ENCODE measurements at regions not wholly inside any gene's neighbourhood (a gene's known extent, or its start where the extent isn't known, plus 50 kb on each side); places are given as distances from the start of the nearest gene placed in this dataset.
A peak's percentile ranks its signal among the peaks of the same experiment; 100 is the strongest.

- H3K27me3 ChIP-seq (ENCODE audit: control insufficient read depth in 1 of 2, insufficient read depth in 1 of 2, low read length in 2 of 2): no peaks in the 10 kb centered on the region
- H3K4me2 ChIP-seq (ENCODE audit: low read length, poor library complexity, severe bottlenecking): no peak overlapping the region
- no peak overlapping the region for H3K9ac ChIP-seq (ENCODE audit: low read length)
- H3K4me1 ChIP-seq (ENCODE audit: control insufficient read depth, insufficient read depth, low read depth, low read length): no peaks in the 10 kb centered on the region
- no peaks in the 10 kb centered on the region for H3K36me3 ChIP-seq (ENCODE audit: control insufficient read depth in 1 of 2, insufficient read depth in 2 of 2, low read depth in 1 of 2, low read length in 2 of 2)
- no peak overlapping the region for H2BK5ac ChIP-seq (ENCODE audit: low read depth, low read length, poor library complexity, severe bottlenecking)
- no peak overlapping the region for H3K27ac ChIP-seq (ENCODE audit: low read length, poor library complexity, severe bottlenecking)
- no peak overlapping the region for H3K4ac ChIP-seq (ENCODE audit: low read depth in 1 of 2, low read length in 2 of 2)
- H2AFZ ChIP-seq (ENCODE audit: low read depth, low read length): no peak overlapping the region
- H2BK15ac ChIP-seq (ENCODE audit: low read depth, poor library complexity, severe bottlenecking): no peak overlapping the region
- H2AK5ac ChIP-seq (ENCODE audit: low read length, severe bottlenecking): no peak overlapping the region
- no peak overlapping the region for H3K4me3 ChIP-seq (ENCODE audit: insufficient read depth in 1 of 2, low read depth in 1 of 2, low read length in 2 of 2)
- H3K23ac ChIP-seq (ENCODE audit: low read length in 2 of 2): no peak overlapping the region
- 27% methylated on average over 2 of the region's 3 CpGs for WGBS
- no peak overlapping the region for H3K14ac ChIP-seq (ENCODE audit: low read length in 2 of 2)
- H3K9me3 ChIP-seq (ENCODE audit: control insufficient read depth, low read length): peaks cover 3% of the 10 kb centered on the region
- no peaks in the 10 kb centered on the region for H3K79me1 ChIP-seq (replicated peaks; ENCODE audit: low read length, poor library complexity, severe bottlenecking)
- no peak for DNase-seq
- no peak overlapping the region for H2BK120ac ChIP-seq (ENCODE audit: low read depth, low read length)
- H2BK12ac ChIP-seq (ENCODE audit: low read length in 2 of 2): no peak overlapping the region
- no peak overlapping the region for H4K91ac ChIP-seq (ENCODE audit: low read length)
- no peak overlapping the region for H3K18ac ChIP-seq (ENCODE audit: low read depth in 1 of 2, low read length in 2 of 2)
- H4K8ac ChIP-seq (ENCODE audit: low read length): no peak overlapping the region
These were observed 989.2 kb upstream of the LCORL start for GRCh38 chr4:19010761-19011160.

DNA sequence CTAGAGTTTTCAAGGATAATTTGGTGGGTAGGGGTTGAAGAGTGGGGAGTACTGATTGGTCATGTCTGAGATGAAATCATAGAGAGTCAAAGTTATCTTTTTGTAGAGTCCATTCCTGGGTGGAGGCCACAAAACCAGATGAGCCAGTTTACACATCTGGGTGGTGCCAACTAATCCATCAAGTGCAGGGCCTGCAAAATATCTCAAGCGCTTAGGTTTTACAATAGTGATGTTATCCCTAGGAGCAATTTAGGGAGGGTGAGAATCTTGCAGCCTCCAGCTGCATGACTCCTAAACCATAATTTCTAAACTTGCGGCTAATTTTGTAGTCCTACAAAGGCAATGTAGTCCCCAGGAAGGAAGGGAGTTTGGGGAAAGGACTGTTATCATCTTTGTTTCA is 988.3 kb upstream of the LCORL start:
- H3K23ac ChIP-seq (ENCODE audit: low read length in 2 of 2): no peak overlapping the region
- no peak overlapping the region for H2AK5ac ChIP-seq (ENCODE audit: low read length, severe bottlenecking)
- H3K36me3 ChIP-seq (ENCODE audit: control insufficient read depth in 1 of 2, insufficient read depth in 2 of 2, low read depth in 1 of 2, low read length in 2 of 2): no peaks in the 10 kb centered on the region
- H3K18ac ChIP-seq (ENCODE audit: low read depth in 1 of 2, low read length in 2 of 2): no peak overlapping the region
- no peak overlapping the region for H2AFZ ChIP-seq (ENCODE audit: low read depth, low read length)
- no peak overlapping the region for H3K9ac ChIP-seq (ENCODE audit: low read length)
- H3K4me1 ChIP-seq (ENCODE audit: control insufficient read depth, insufficient read depth, low read depth, low read length): no peaks in the 10 kb centered on the region
- no peak overlapping the region for H2BK120ac ChIP-seq (ENCODE audit: low read depth, low read length)
- H3K27me3 ChIP-seq (ENCODE audit: control insufficient read depth in 1 of 2, insufficient read depth in 1 of 2, low read length in 2 of 2): no peaks in the 10 kb centered on the region
- DNase-seq: no peak
- no peak overlapping the region for H3K27ac ChIP-seq (ENCODE audit: low read length, poor library complexity, severe bottlenecking)
- no peak overlapping the region for H4K8ac ChIP-seq (ENCODE audit: low read length)
- H2BK5ac ChIP-seq (ENCODE audit: low read depth, low read length, poor library complexity, severe bottlenecking): no peak overlapping the region
- WGBS: 43% methylated on average over 1 of the region's 2 CpGs
- no peak overlapping the region for H3K4me3 ChIP-seq (ENCODE audit: insufficient read depth in 1 of 2, low read depth in 1 of 2, low read length in 2 of 2)
- H2BK12ac ChIP-seq (ENCODE audit: low read length in 2 of 2): no peak overlapping the region
- no peaks in the 10 kb centered on the region for H3K79me1 ChIP-seq (replicated peaks; ENCODE audit: low read length, poor library complexity, severe bottlenecking)
- H3K14ac ChIP-seq (ENCODE audit: low read length in 2 of 2): no peak overlapping the region
- no peak overlapping the region for H3K4me2 ChIP-seq (ENCODE audit: low read length, poor library complexity, severe bottlenecking)
- H2BK15ac ChIP-seq (ENCODE audit: low read depth, poor library complexity, severe bottlenecking): no peak overlapping the region
- H3K9me3 ChIP-seq (ENCODE audit: control insufficient read depth, low read length): peaks cover 3% of the 10 kb centered on the region
- no peak overlapping the region for H3K4ac ChIP-seq (ENCODE audit: low read depth in 1 of 2, low read length in 2 of 2)
- no peak overlapping the region for H4K91ac ChIP-seq (ENCODE audit: low read length)

GRCh38 chr4:19005211-19005610 is 983.7 kb upstream of the LCORL start:
- Histone ChIP-seq H3K36me3 (ENCODE audit: control insufficient read depth in 1 of 2, insufficient read depth in 2 of 2, low read depth in 1 of 2, low read length in 2 of 2) (no peaks in the 10 kb centered on the region), H3K23ac (ENCODE audit: low read length in 2 of 2) (no peak overlapping the region), H3K4me2 (ENCODE audit: low read length, poor library complexity, severe bottlenecking) (no peak overlapping the region), H2BK15ac (ENCODE audit: low read depth, poor library complexity, severe bottlenecking) (no peak overlapping the region), H3K79me1 (replicated peaks; ENCODE audit: low read length, poor library complexity, severe bottlenecking) (no peaks in the 10 kb centered on the region), H3K18ac (ENCODE audit: low read depth in 1 of 2, low read length in 2 of 2) (peak overlapping the region in 1 of 2 experiments; percentile 70), H3K4ac (ENCODE audit: low read depth in 1 of 2, low read length in 2 of 2) (no peak overlapping the region), H2BK5ac (ENCODE audit: low read depth, low read length, poor library complexity, severe bottlenecking) (no peak overlapping the region), H3K4me1 (ENCODE audit: control insufficient read depth, insufficient read depth, low read depth, low read length) (peaks cover 2% of the 10 kb centered on the region), H3K9ac (ENCODE audit: low read length) (no peak overlapping the region), H4K8ac (ENCODE audit: low read length) (no peak overlapping the region), H4K91ac (ENCODE audit: low read length) (no peak overlapping the region), H2BK120ac (ENCODE audit: low read depth, low read length) (no peak overlapping the region), H3K9me3 (ENCODE audit: control insufficient read depth, low read length) (peaks cover 3% of the 10 kb centered on the region), H3K4me3 (ENCODE audit: insufficient read depth in 1 of 2, low read depth in 1 of 2, low read length in 2 of 2) (no peak overlapping the region), H3K14ac (ENCODE audit: low read length in 2 of 2) (no peak overlapping the region), H3K27me3 (ENCODE audit: control insufficient read depth in 1 of 2, insufficient read depth in 1 of 2, low read length in 2 of 2) (no peaks in the 10 kb centered on the region), H2BK12ac (ENCODE audit: low read length in 2 of 2) (no peak overlapping the region), H3K27ac (ENCODE audit: low read length, poor library complexity, severe bottlenecking) (peak overlapping the region; percentile 79), H2AK5ac (ENCODE audit: low read length, severe bottlenecking) (no peak overlapping the region), H2AFZ (ENCODE audit: low read depth, low read length) (peak overlapping the region; percentile 27)
- DNase-seq: peak; percentile 39
- WGBS: 0% methylated on average over 1 of the region's 1 CpG

DNA sequence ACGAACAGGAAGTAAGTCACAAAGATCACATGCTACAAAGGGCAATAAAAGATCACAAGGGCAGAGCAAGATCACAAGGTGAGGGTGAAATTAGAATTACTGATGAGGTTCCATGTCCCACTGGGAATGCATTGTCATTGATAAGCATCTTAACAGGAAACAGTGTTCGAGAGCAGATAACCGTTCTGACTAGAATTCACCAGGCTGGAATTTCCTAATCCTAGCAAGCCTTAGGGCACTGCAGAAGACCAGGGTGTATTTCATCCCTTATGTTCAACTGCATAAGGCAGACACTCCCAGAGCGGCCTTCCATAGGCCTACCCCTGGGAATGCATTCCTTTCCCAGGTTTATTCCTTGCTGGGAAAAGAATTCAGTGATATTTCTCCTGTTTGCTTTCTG is 980.6 kb upstream of the LCORL start:
- H3K9me3 ChIP-seq (ENCODE audit: control insufficient read depth, low read length): no peaks in the 10 kb centered on the region
- no peak overlapping the region for H3K4me2 ChIP-seq (ENCODE audit: low read length, poor library complexity, severe bottlenecking)
- no peak overlapping the region for H2AFZ ChIP-seq (ENCODE audit: low read depth, low read length)
- no peak overlapping the region for H3K9ac ChIP-seq (ENCODE audit: low read length)
- no peak for DNase-seq
- H2BK120ac ChIP-seq (ENCODE audit: low read depth, low read length): no peak overlapping the region
- H3K4me3 ChIP-seq (ENCODE audit: insufficient read depth in 1 of 2, low read depth in 1 of 2, low read length in 2 of 2): no peak overlapping the region
- no peak overlapping the region for H3K23ac ChIP-seq (ENCODE audit: low read length in 2 of 2)
- 66% methylated on average over 4 of the region's 4 CpGs for WGBS
- H2BK12ac ChIP-seq (ENCODE audit: low read length in 2 of 2): no peak overlapping the region
- no peak overlapping the region for H4K8ac ChIP-seq (ENCODE audit: low read length)
- no peaks in the 10 kb centered on the region for H3K36me3 ChIP-seq (ENCODE audit: control insufficient read depth in 1 of 2, insufficient read depth in 2 of 2, low read depth in 1 of 2, low read length in 2 of 2)
- no peak overlapping the region for H4K91ac ChIP-seq (ENCODE audit: low read length)
- peak overlapping the region in 1 of 2 experiments; percentile 21 for H3K18ac ChIP-seq (ENCODE audit: low read depth in 1 of 2, low read length in 2 of 2)
- no peaks in the 10 kb centered on the region for H3K27me3 ChIP-seq (ENCODE audit: control insufficient read depth in 1 of 2, insufficient read depth in 1 of 2, low read length in 2 of 2)
- no peak overlapping the region for H3K14ac ChIP-seq (ENCODE audit: low read length in 2 of 2)
- H3K4me1 ChIP-seq (ENCODE audit: control insufficient read depth, insufficient read depth, low read depth, low read length): peaks cover 2% of the 10 kb centered on the region
- no peak overlapping the region for H3K27ac ChIP-seq (ENCODE audit: low read length, poor library complexity, severe bottlenecking)
- H3K4ac ChIP-seq (ENCODE audit: low read depth in 1 of 2, low read length in 2 of 2): no peak overlapping the region
- H2BK5ac ChIP-seq (ENCODE audit: low read depth, low read length, poor library complexity, severe bottlenecking): no peak overlapping the region
- H3K79me1 ChIP-seq (replicated peaks; ENCODE audit: low read length, poor library complexity, severe bottlenecking): no peaks in the 10 kb centered on the region
- no peak overlapping the region for H2BK15ac ChIP-seq (ENCODE audit: low read depth, poor library complexity, severe bottlenecking)
- no peak overlapping the region for H2AK5ac ChIP-seq (ENCODE audit: low read length, severe bottlenecking)

Data from mesenchymal stem cell (in vitro differentiated cells and primary cell).